KMS-11 (cell line): ENCODE measurements at regions not wholly inside any gene's neighbourhood (a gene's known extent, or its start where the extent isn't known, plus 50 kb on each side); places are given as distances from the start of the nearest gene placed in this dataset.

ENCODE experiments used
- H2AFZ ChIP-seq: fragments of 200-600 bp; sonication (generic); 2 replicates; pipeline ENCODE4 v1.6.1; 2016; ENCODE audit warnings: antibody characterized with exemption, mixed run types, low read depth
- H3K27ac ChIP-seq: fragments of 200-600 bp; sonication (generic); 2 replicates; pipeline ENCODE4 v1.6.1; 2016; ENCODE audit warnings: mild to moderate bottlenecking, mixed run types
- H3K27me3 ChIP-seq: fragments of 200-600 bp; sonication (generic); 2 replicates; pipeline ENCODE4 v1.6.1; 2017; ENCODE audit warnings: mild to moderate bottlenecking, low read depth, mixed run types, moderate library complexity; ENCODE audit not compliant: insufficient read depth
- H3K36me3 ChIP-seq: fragments of 200-600 bp; sonication (generic); 2 replicates; pipeline ENCODE4 v1.6.1; 2017; ENCODE audit warnings: mild to moderate bottlenecking, mixed run types; ENCODE audit not compliant: insufficient read depth
- H3K4me1 ChIP-seq: fragments of 200-600 bp; sonication (generic); 2 replicates; pipeline ENCODE4 v1.6.1; 2016; ENCODE audit warnings: mild to moderate bottlenecking, low read depth, mixed run types; ENCODE audit not compliant: poor library complexity, severe bottlenecking
- H3K4me2 ChIP-seq: fragments of 200-600 bp; sonication (generic); 2 replicates; pipeline ENCODE4 v1.7.0; 2016; ENCODE audit warnings: mild to moderate bottlenecking, mixed run types
- H3K4me3 ChIP-seq: fragments of 200-600 bp; sonication (generic); IDR thresholded peaks from 2 replicates; pipeline ENCODE4 v1.6.1; 2017; ENCODE audit warnings: low read depth, low read length, mixed read lengths; ENCODE audit not compliant: insufficient read depth
- H3K79me2 ChIP-seq: fragments of 200-600 bp; sonication (generic); 2 replicates; pipeline ENCODE4 v1.6.1; 2016; ENCODE audit warnings: low read depth, mixed run types; ENCODE audit not compliant: insufficient read depth
- H3K9ac ChIP-seq: fragments of 200-600 bp; sonication (generic); 2 replicates; pipeline ENCODE4 v1.6.1; 2016; ENCODE audit warnings: mild to moderate bottlenecking, mixed run types
- H4K20me1 ChIP-seq: fragments of 200-600 bp; sonication (generic); 2 replicates; pipeline ENCODE4 v1.6.1; 2016; ENCODE audit warnings: mild to moderate bottlenecking, mixed run types; ENCODE audit not compliant: insufficient read depth
- CTCF ChIP-seq: fragments of 200-600 bp; sonication (generic); conservative IDR thresholded peaks from 2 replicates; pipeline ENCODE4 v1.6.1; 2017; ENCODE audit warnings: low read depth, mild to moderate bottlenecking, antibody characterized with exemption, low read length, moderate library complexity, mixed read lengths

GRCh38 chr6:130507666-130508028, 141.8 kb downstream of the TMEM200A start:
- Histone ChIP-seq H3K4me3 (no peak overlapping the region), H3K79me2 (no peaks in the 10 kb centered on the region), H3K36me3 (no peaks in the 10 kb centered on the region), H3K27me3 (no peaks in the 10 kb centered on the region), H3K4me2 (no peak overlapping the region), H3K4me1 (peaks cover 28% of the 10 kb centered on the region), H4K20me1 (no peaks in the 10 kb centered on the region), H2AFZ (no peak overlapping the region), H3K9ac (no peak overlapping the region), H3K27ac (no peak overlapping the region)
- TF ChIP-seq CTCF, result no peak

GRCh38 chr6:130513770-130514169, 148.0 kb downstream of the TMEM200A start:
- peaks cover 72% of the 10 kb centered on the region for H3K4me1 ChIP-seq
- peak overlapping the region; percentile 70 for H3K27ac ChIP-seq
- no peak overlapping the region for H3K4me3 ChIP-seq
- no peaks in the 10 kb centered on the region for H3K79me2 ChIP-seq
- no peak overlapping the region for H2AFZ ChIP-seq
- peak overlapping the region; percentile 6; the same call in 1 of the 2 replicates for H3K9ac ChIP-seq
- peak overlapping the region; percentile 90 for H3K4me2 ChIP-seq
- H3K36me3 ChIP-seq, result no peaks in the 10 kb centered on the region
- H3K27me3 ChIP-seq, result no peaks in the 10 kb centered on the region
- no peak for TF ChIP-seq CTCF
- no peaks in the 10 kb centered on the region for H4K20me1 ChIP-seq

- H3K9ac ChIP-seq, result no peak overlapping the region
- TF ChIP-seq CTCF, result no peak
- H3K27ac ChIP-seq, result peak overlapping the region; percentile 70
- H3K4me2 ChIP-seq, result peak overlapping the region; percentile 90; the same call in 1 of the 2 replicates
- H3K27me3 ChIP-seq, result no peaks in the 10 kb centered on the region
- peaks cover 80% of the 10 kb centered on the region for H3K4me1 ChIP-seq
- no peaks in the 10 kb centered on the region for H4K20me1 ChIP-seq
- H2AFZ ChIP-seq, result no peak overlapping the region
- no peaks in the 10 kb centered on the region for H3K79me2 ChIP-seq
- no peak overlapping the region for H3K4me3 ChIP-seq
- no peaks in the 10 kb centered on the region for H3K36me3 ChIP-seq
Measured at GRCh38 chr6:130514712-130515111, 148.9 kb downstream of the TMEM200A start.

- no peaks in the 10 kb centered on the region for H3K36me3 ChIP-seq
- H3K4me1 ChIP-seq, result peaks cover 80% of the 10 kb centered on the region
- no peak overlapping the region for H3K9ac ChIP-seq
- H3K4me2 ChIP-seq, result no peak overlapping the region
- no peak overlapping the region for H3K4me3 ChIP-seq
- H3K27me3 ChIP-seq, result no peaks in the 10 kb centered on the region
- no peak for TF ChIP-seq CTCF
- no peak overlapping the region for H2AFZ ChIP-seq
- no peaks in the 10 kb centered on the region for H4K20me1 ChIP-seq
- no peak overlapping the region for H3K27ac ChIP-seq
- H3K79me2 ChIP-seq, result no peaks in the 10 kb centered on the region
Measured at GRCh38 chr6:130515306-130515705, 149.5 kb downstream of the TMEM200A start.

GRCh38 chr6:130516604-130517003, 150.8 kb downstream of the TMEM200A start:
- Histone ChIP-seq H3K4me3 (no peak overlapping the region), H2AFZ (no peak overlapping the region), H3K4me2 (peak overlapping the region; percentile 74; the same call in 1 of the 2 replicates), H3K9ac (peak overlapping the region; percentile 33; the same call in 1 of the 2 replicates), H4K20me1 (no peaks in the 10 kb centered on the region), H3K27me3 (no peaks in the 10 kb centered on the region), H3K4me1 (peaks cover 76% of the 10 kb centered on the region), H3K27ac (peak overlapping the region; percentile 74), H3K79me2 (no peaks in the 10 kb centered on the region), H3K36me3 (no peaks in the 10 kb centered on the region)
- TF ChIP-seq CTCF, result no peak
